Skeletal muscle tissue (tissue), 3 donors: ENCODE measurements at regions not wholly inside any gene's neighbourhood (a gene's known extent, or its start where the extent isn't known, plus 50 kb on each side); places are given as distances from the start of the nearest gene placed in this dataset.

Experiments
- H3K27ac ChIP-seq: one replicate; pipeline ENCODE4 v1.7.0; 2013; ENCODE audit warnings: mild to moderate bottlenecking, low read depth, low read length, inconsistent platforms
- H3K27me3 ChIP-seq, 3 donors: one replicate each; pipeline ENCODE4 v1.7.0; 2013; ENCODE audit warnings: low read length in 3 of 3; ENCODE audit not compliant: control insufficient read depth in 3 of 3, insufficient read depth in 3 of 3
- H3K36me3 ChIP-seq, 3 donors: one replicate each; pipeline ENCODE4 v1.7.0; 2013; ENCODE audit warnings: low read length in 3 of 3; ENCODE audit not compliant: control insufficient read depth in 3 of 3, insufficient read depth in 3 of 3
- H3K4me1 ChIP-seq, 3 donors: one replicate each; pipeline ENCODE4 v1.7.0; 2013; ENCODE audit warnings: low read length in 3 of 3, mild to moderate bottlenecking in 3 of 3; ENCODE audit not compliant: control insufficient read depth in 3 of 3, insufficient read depth in 3 of 3
- H3K4me3 ChIP-seq, 3 donors: one replicate each; pipeline ENCODE4 v1.7.0; 2013; ENCODE audit warnings: low read length in 3 of 3
- H3K9ac ChIP-seq, 3 donors: one replicate each; pipeline ENCODE4 v1.7.0; 2013; ENCODE audit warnings: low read length in 3 of 3, mild to moderate bottlenecking in 3 of 3, moderate library complexity in 2 of 3, low read depth in 1 of 3
- H3K9me3 ChIP-seq, 3 donors: one replicate each; pipeline ENCODE4 v1.7.0; 2013; ENCODE audit warnings: low read length in 3 of 3; ENCODE audit not compliant: control insufficient read depth in 3 of 3
- donor health status: Osteomylitis.

DNA sequence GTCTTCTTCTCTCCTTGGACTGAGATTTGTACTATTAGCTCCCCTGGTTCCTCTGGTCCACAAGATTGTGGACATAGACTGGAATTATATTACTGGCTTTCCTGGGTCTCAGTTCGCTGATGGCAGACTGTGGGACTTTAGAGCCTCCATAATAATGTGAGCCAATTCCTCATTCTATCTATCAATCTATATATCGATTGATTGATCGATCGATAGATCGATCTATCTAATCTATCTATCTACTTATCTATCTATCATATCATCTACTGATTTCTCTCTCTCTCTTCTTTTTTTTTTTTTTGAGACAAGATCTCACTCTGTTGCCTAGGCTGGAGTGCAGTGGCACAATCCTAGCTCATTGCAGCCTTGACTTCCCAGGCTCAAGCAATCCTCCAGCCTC, 51.5 kb upstream of the DDR1 start:
- no peaks in the 10 kb centered on the region for H3K9me3 ChIP-seq
- no peaks in the 10 kb centered on the region for H3K36me3 ChIP-seq

DNA sequence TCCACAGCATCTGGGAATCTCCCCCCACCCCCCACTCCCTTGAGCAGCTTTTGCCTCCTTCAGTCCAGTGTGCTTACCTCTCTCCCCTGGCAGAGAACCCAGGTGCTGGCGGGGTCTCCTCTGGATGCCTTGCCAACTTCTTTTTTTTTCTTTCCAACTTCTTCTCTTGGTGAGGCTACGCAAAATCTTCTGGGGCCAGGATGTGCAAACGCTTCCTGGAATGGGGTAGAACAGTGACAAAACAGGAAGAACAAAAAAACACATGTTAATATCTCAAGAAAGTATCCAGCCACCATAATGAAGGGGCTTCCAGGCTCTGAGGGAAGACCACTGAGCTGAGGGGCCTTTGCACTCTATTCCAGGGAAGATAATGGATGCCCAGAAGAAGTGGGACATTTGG, 53.9 kb upstream of the DDR1 start:
- H3K36me3 ChIP-seq: no peaks in the 10 kb centered on the region
- H3K4me1 ChIP-seq: peaks cover 28 to 39% (median 33%) of the 10 kb centered on the region in 3 donors
- no peak overlapping the region for H3K27ac ChIP-seq
- H3K9ac ChIP-seq: no peak overlapping the region
- no peaks in the 10 kb centered on the region for H3K9me3 ChIP-seq
- H3K27me3 ChIP-seq: no peaks in the 10 kb centered on the region
- no peak overlapping the region for H3K4me3 ChIP-seq

More for the DNA sequence above, 51.5 kb upstream of the DDR1 start:
- Histone ChIP-seq H3K9ac (no peak overlapping the region), H3K4me3 (no peak overlapping the region), H3K4me1 (peaks cover 28 to 35% (median 32%) of the 10 kb centered on the region in 3 donors), H3K27ac (no peak overlapping the region), H3K27me3 (no peaks in the 10 kb centered on the region)

GRCh38 chr6:30829639-30830255, 54.6 kb upstream of the DDR1 start:
- H3K4me3 ChIP-seq: no peak overlapping the region

GRCh38 chr6:30829033-30829432, 55.3 kb upstream of the DDR1 start:
- Histone ChIP-seq H3K4me3 (peak overlapping the region in 2 of 3 donors; percentile 16 to 19), H3K27me3 (no peaks in the 10 kb centered on the region), H3K36me3 (no peaks in the 10 kb centered on the region), H3K27ac (peak overlapping the region; percentile 93), H3K9ac (peak overlapping the region; percentile 22 to 84 (median 70)), H3K4me1 (peaks cover 22 to 31% (median 29%) of the 10 kb centered on the region in 3 donors), H3K9me3 (no peaks in the 10 kb centered on the region)

More at GRCh38 chr6:30829639-30830255, 54.6 kb upstream of the DDR1 start:
- no peaks in the 10 kb centered on the region for H3K9me3 ChIP-seq
- H3K27me3 ChIP-seq: no peaks in the 10 kb centered on the region
- H3K36me3 ChIP-seq: no peaks in the 10 kb centered on the region
- peak overlapping the region; percentile 93 for H3K27ac ChIP-seq
- H3K9ac ChIP-seq: no peak overlapping the region
- peaks cover 26 to 36% (median 33%) of the 10 kb centered on the region in 3 donors for H3K4me1 ChIP-seq

- H3K9me3 ChIP-seq: no peaks in the 10 kb centered on the region
- H3K4me3 ChIP-seq: peak overlapping the region; percentile 35 to 65 (median 45)
- peak overlapping the region; percentile 70 to 84 (median 77) for H3K9ac ChIP-seq
- no peaks in the 10 kb centered on the region for H3K36me3 ChIP-seq
- H3K27ac ChIP-seq: peak overlapping the region; percentile 93
- peaks cover 22 to 31% (median 29%) of the 10 kb centered on the region in 3 donors for H3K4me1 ChIP-seq
- H3K27me3 ChIP-seq: no peaks in the 10 kb centered on the region
Measured at GRCh38 chr6:30828027-30828962, 56.0 kb upstream of the DDR1 start.

DNA sequence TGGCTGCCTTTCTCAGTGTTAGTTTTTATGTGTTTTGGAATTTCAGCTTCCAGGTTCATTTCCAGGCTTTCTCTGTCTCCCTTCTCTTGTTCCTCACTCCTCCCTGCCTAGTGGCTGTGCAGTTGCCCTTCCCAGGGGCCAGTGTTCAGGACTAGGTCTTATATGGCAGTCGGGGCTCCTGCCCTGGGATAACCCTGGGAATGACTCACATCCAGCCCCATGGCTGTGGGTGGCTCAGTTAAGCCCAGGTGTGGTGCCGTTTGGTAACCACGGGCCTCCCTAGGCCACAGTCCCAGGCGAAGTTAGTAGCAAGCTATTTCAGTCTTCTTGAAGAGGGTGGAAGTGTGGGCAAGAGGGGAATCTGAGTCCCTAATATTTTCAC, 57.4 kb upstream of the DDR1 start:
- H3K4me3 ChIP-seq: no peak overlapping the region
- peaks cover 28 to 37% (median 35%) of the 10 kb centered on the region in 3 donors for H3K4me1 ChIP-seq
- H3K36me3 ChIP-seq: no peaks in the 10 kb centered on the region
- H3K27ac ChIP-seq: peak overlapping the region; percentile 93
- H3K9me3 ChIP-seq: no peaks in the 10 kb centered on the region
- H3K27me3 ChIP-seq: no peaks in the 10 kb centered on the region
- no peak overlapping the region for H3K9ac ChIP-seq

DNA sequence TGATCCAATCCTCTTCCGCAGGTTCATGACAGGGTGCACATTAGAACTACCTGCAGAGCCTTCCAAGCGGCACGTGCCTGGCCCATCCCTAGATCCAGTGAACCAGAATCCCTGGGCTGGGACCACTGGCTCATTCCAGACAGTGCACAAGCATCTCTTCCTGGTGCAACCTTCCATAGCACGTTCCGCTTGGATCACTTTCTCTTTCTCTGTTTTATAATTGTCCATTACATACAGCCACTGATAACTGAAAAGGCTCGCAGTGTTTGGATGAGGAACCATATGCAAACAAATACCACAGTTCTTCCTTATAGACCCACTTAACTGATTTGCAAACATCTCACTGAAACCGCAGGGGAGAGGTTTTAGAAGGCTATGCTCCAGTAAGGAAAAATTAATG, 59.6 kb upstream of the DDR1 start:
- Histone ChIP-seq H3K4me1 (peaks cover 35 to 42% (median 42%) of the 10 kb centered on the region in 3 donors), H3K9me3 (no peaks in the 10 kb centered on the region), H3K27ac (no peak overlapping the region)

DNA sequence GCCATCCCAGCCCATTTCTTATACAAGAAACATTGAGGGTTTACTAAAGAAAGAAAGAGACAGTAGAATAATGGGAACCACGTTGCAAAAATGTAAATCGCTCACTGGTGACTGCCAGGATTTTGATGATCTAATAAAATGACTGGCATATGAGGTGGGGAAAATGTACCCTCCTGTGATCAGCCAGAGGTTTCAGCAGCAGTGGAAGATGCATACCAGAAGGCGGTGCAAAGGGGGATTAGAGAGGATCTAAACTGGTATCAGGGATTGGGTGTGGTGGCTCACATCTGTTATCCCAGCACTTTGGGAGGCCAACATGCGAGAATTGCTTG, 60.8 kb upstream of the DDR1 start:
- Histone ChIP-seq H3K27me3 (no peaks in the 10 kb centered on the region), H3K9me3 (no peaks in the 10 kb centered on the region), H3K9ac (no peak overlapping the region), H3K4me3 (no peak overlapping the region), H3K27ac (no peak overlapping the region), H3K36me3 (no peaks in the 10 kb centered on the region), H3K4me1 (peaks cover 28 to 32% (median 32%) of the 10 kb centered on the region in 3 donors)

More for the DNA sequence above, 59.6 kb upstream of the DDR1 start:
- no peak overlapping the region for H3K9ac ChIP-seq
- no peaks in the 10 kb centered on the region for H3K36me3 ChIP-seq
- no peak overlapping the region for H3K4me3 ChIP-seq
- H3K27me3 ChIP-seq: no peaks in the 10 kb centered on the region

GRCh38 chr6:30821862-30822784, 62.2 kb upstream of the DDR1 start:
- Histone ChIP-seq H3K4me1 (peaks cover 17 to 22% (median 20%) of the 10 kb centered on the region in 3 donors), H3K4me3 (no peak overlapping the region), H3K9ac (peak overlapping the region in 1 of 3 donors; percentile 55), H3K9me3 (no peaks in the 10 kb centered on the region), H3K36me3 (no peaks in the 10 kb centered on the region), H3K27me3 (no peaks in the 10 kb centered on the region), H3K27ac (no peak overlapping the region)
